ENCODE measurements at regions not wholly inside any gene's neighbourhood (a gene's known extent, or its start where the extent isn't known, plus 50 kb on each side); places are given as distances from the start of the nearest gene placed in this dataset.
"Not testable (repeated sequence)": the region's sequence is repeated elsewhere in the genome, so short reads cannot be mapped to it uniquely, and the experiment has no call there.

GRCh38 chr22:40094485-40094884 is 83.2 kb upstream of the TNRC6B start:
- DNase-seq = peak in 2 of 3 donors; percentile 60 to 67
- 0% methylated on average over 1 of the region's 1 CpG for WGBS (ENCODE audit: insufficient coverage)
- Histone ChIP-seq H3K27me3 (replicated peaks in 2 of 5; ENCODE audit: control insufficient read depth in 4 of 5, insufficient read depth in 5 of 5, low read length in 4 of 5) (no peaks in the 10 kb centered on the region), H3K4me3 (ENCODE audit: control insufficient read depth in 1 of 7, extremely low read depth in 1 of 7, insufficient read depth in 4 of 7, low read depth in 2 of 7, low read length in 6 of 7) (peak overlapping the region in 2 of 7 experiments; percentile 45 to 64), H3K9me3 (ENCODE audit: control extremely low read depth in 1 of 5, control insufficient read depth in 4 of 5, insufficient read depth in 2 of 5, low read depth in 1 of 5, low read length in 4 of 5) (peaks cover 0 to 3% (median 0%) of the 10 kb centered on the region in 5 experiments), H3K4me1 (ENCODE audit: control extremely low read depth in 1 of 4, control insufficient read depth in 4 of 4, insufficient read depth in 4 of 4, low read length in 3 of 4) (peaks cover 10 to 29% (median 11%) of the 10 kb centered on the region in 4 experiments), H3K27ac (ENCODE audit: insufficient read depth in 1 of 2, low read depth in 1 of 2, low read length in 2 of 2, poor library complexity in 1 of 2, severe bottlenecking in 2 of 2) (peak overlapping the region in 1 of 2 experiments; percentile 29), H3K36me3 (ENCODE audit: control insufficient read depth in 4 of 4, insufficient read depth in 4 of 4, low read length in 3 of 4) (no peaks in the 10 kb centered on the region)
- POLR2A ChIA-PET = no interaction called here
- CTCF ChIA-PET = interaction anchor here (1.0 kb wide), 1 partner anchor 85 kb away, joined by 3 read pairs; no protein-coding TSS in a partner anchor

- H3K27ac ChIP-seq (ENCODE audit: insufficient read depth in 1 of 2, low read depth in 1 of 2, low read length in 2 of 2, poor library complexity in 1 of 2, severe bottlenecking in 2 of 2); POLR2A ChIA-PET; H3K36me3 ChIP-seq (ENCODE audit: control insufficient read depth in 4 of 4, insufficient read depth in 4 of 4, low read length in 3 of 4); DNase-seq; H3K4me3 ChIP-seq (ENCODE audit: control insufficient read depth in 1 of 7, extremely low read depth in 1 of 7, insufficient read depth in 4 of 7, low read depth in 2 of 7, low read length in 6 of 7); H3K27me3 ChIP-seq (replicated peaks in 2 of 5; ENCODE audit: control insufficient read depth in 4 of 5, insufficient read depth in 5 of 5, low read length in 4 of 5); H3K4me1 ChIP-seq (ENCODE audit: control extremely low read depth in 1 of 4, control insufficient read depth in 4 of 4, insufficient read depth in 4 of 4, low read length in 3 of 4); H3K9me3 ChIP-seq (ENCODE audit: control extremely low read depth in 1 of 5, control insufficient read depth in 4 of 5, insufficient read depth in 2 of 5, low read depth in 1 of 5, low read length in 4 of 5): not testable (repeated sequence)
- WGBS (ENCODE audit: insufficient coverage) = no CpG with 5 or more reads among the region's 7 CpGs
- CTCF ChIA-PET = interaction anchor here (1.0 kb wide), 1 partner anchor 10 kb away, joined by 3 read pairs; no protein-coding TSS in a partner anchor
Observed at GRCh38 chr22:40099887-40100286, 77.8 kb upstream of the TNRC6B start.

- H3K27me3 ChIP-seq (replicated peaks in 2 of 5; ENCODE audit: control insufficient read depth in 4 of 5, insufficient read depth in 5 of 5, low read length in 4 of 5) = no peaks in the 10 kb centered on the region
- ChIA-PET POLR2A (no interaction called here), CTCF (no interaction called here)
- H3K36me3 ChIP-seq (ENCODE audit: control insufficient read depth in 4 of 4, insufficient read depth in 4 of 4, low read length in 3 of 4) = no peaks in the 10 kb centered on the region
- no peak overlapping the region for H3K27ac ChIP-seq (ENCODE audit: insufficient read depth in 1 of 2, low read depth in 1 of 2, low read length in 2 of 2, poor library complexity in 1 of 2, severe bottlenecking in 2 of 2)
- no peak overlapping the region for H3K4me3 ChIP-seq (ENCODE audit: control insufficient read depth in 1 of 7, extremely low read depth in 1 of 7, insufficient read depth in 4 of 7, low read depth in 2 of 7, low read length in 6 of 7)
- no peak for DNase-seq
- WGBS (ENCODE audit: insufficient coverage) = 100% methylated on average over 1 of the region's 3 CpGs
- peaks cover 10 to 24% (median 15%) of the 10 kb centered on the region in 4 experiments for H3K4me1 ChIP-seq (ENCODE audit: control extremely low read depth in 1 of 4, control insufficient read depth in 4 of 4, insufficient read depth in 4 of 4, low read length in 3 of 4)
- no peaks in the 10 kb centered on the region for H3K9me3 ChIP-seq (ENCODE audit: control extremely low read depth in 1 of 5, control insufficient read depth in 4 of 5, insufficient read depth in 2 of 5, low read depth in 1 of 5, low read length in 4 of 5)
Observed at GRCh38 chr22:40105755-40106154, 72.0 kb upstream of the TNRC6B start.

GRCh38 chr22:40107244-40107643 is 70.5 kb upstream of the TNRC6B start:
- CTCF ChIA-PET = interaction anchor here (0.5 to 2.6 kb wide), 4 partner anchors 11 to 56 kb away, joined by 3 to 11 read pairs (median 4); no protein-coding TSS in a partner anchor
- peak overlapping the region in 6 of 7 experiments; percentile 36 to 77 (median 51) for H3K4me3 ChIP-seq (ENCODE audit: control insufficient read depth in 1 of 7, extremely low read depth in 1 of 7, insufficient read depth in 4 of 7, low read depth in 2 of 7, low read length in 6 of 7)
- H3K4me1 ChIP-seq (ENCODE audit: control extremely low read depth in 1 of 4, control insufficient read depth in 4 of 4, insufficient read depth in 4 of 4, low read length in 3 of 4) = peaks cover 10 to 32% (median 22%) of the 10 kb centered on the region in 4 experiments
- no CpG with 5 or more reads among the region's 1 CpG for WGBS (ENCODE audit: insufficient coverage)
- no peaks in the 10 kb centered on the region for H3K36me3 ChIP-seq (ENCODE audit: control insufficient read depth in 4 of 4, insufficient read depth in 4 of 4, low read length in 3 of 4)
- H3K27me3 ChIP-seq (replicated peaks in 2 of 5; ENCODE audit: control insufficient read depth in 4 of 5, insufficient read depth in 5 of 5, low read length in 4 of 5) = no peaks in the 10 kb centered on the region
- no peaks in the 10 kb centered on the region for H3K9me3 ChIP-seq (ENCODE audit: control extremely low read depth in 1 of 5, control insufficient read depth in 4 of 5, insufficient read depth in 2 of 5, low read depth in 1 of 5, low read length in 4 of 5)
- POLR2A ChIA-PET = no interaction called here
- H3K27ac ChIP-seq (ENCODE audit: insufficient read depth in 1 of 2, low read depth in 1 of 2, low read length in 2 of 2, poor library complexity in 1 of 2, severe bottlenecking in 2 of 2) = peak overlapping the region; percentile 57 to 83
- peak in 2 of 3 donors; percentile 28 to 41 for DNase-seq

GRCh38 chr22:40107851-40108378 is 69.8 kb upstream of the TNRC6B start:
- POLR2A ChIA-PET = no interaction called here

GRCh38 chr22:40108396-40108795 is 69.3 kb upstream of the TNRC6B start:
- DNase-seq = no peak
- Histone ChIP-seq H3K4me1 (ENCODE audit: control extremely low read depth in 1 of 4, control insufficient read depth in 4 of 4, insufficient read depth in 4 of 4, low read length in 3 of 4) (peaks cover 10 to 32% (median 22%) of the 10 kb centered on the region in 4 experiments), H3K4me3 (ENCODE audit: control insufficient read depth in 1 of 7, extremely low read depth in 1 of 7, insufficient read depth in 4 of 7, low read depth in 2 of 7, low read length in 6 of 7) (peak overlapping the region in 4 of 7 experiments; percentile 12 to 77 (median 58)), H3K36me3 (ENCODE audit: control insufficient read depth in 4 of 4, insufficient read depth in 4 of 4, low read length in 3 of 4) (no peaks in the 10 kb centered on the region), H3K27me3 (replicated peaks in 2 of 5; ENCODE audit: control insufficient read depth in 4 of 5, insufficient read depth in 5 of 5, low read length in 4 of 5) (no peaks in the 10 kb centered on the region), H3K27ac (ENCODE audit: insufficient read depth in 1 of 2, low read depth in 1 of 2, low read length in 2 of 2, poor library complexity in 1 of 2, severe bottlenecking in 2 of 2) (peak overlapping the region in 1 of 2 experiments; percentile 83), H3K9me3 (ENCODE audit: control extremely low read depth in 1 of 5, control insufficient read depth in 4 of 5, insufficient read depth in 2 of 5, low read depth in 1 of 5, low read length in 4 of 5) (no peaks in the 10 kb centered on the region)
- ChIA-PET CTCF (interaction anchor here (1.4 to 2.6 kb wide), 3 partner anchors 10 to 57 kb away, joined by 3 to 11 read pairs (median 6); no protein-coding TSS in a partner anchor), POLR2A (no interaction called here)

More at GRCh38 chr22:40107851-40108378, 69.8 kb upstream of the TNRC6B start:
- 34% methylated on average over 5 of the region's 6 CpGs for WGBS (ENCODE audit: insufficient coverage)
- H3K4me1 ChIP-seq (ENCODE audit: control extremely low read depth in 1 of 4, control insufficient read depth in 4 of 4, insufficient read depth in 4 of 4, low read length in 3 of 4) = peaks cover 10 to 32% (median 22%) of the 10 kb centered on the region in 4 experiments
- peak overlapping the region in 6 of 7 experiments; percentile 36 to 77 (median 51) for H3K4me3 ChIP-seq (ENCODE audit: control insufficient read depth in 1 of 7, extremely low read depth in 1 of 7, insufficient read depth in 4 of 7, low read depth in 2 of 7, low read length in 6 of 7)
- H3K9me3 ChIP-seq (ENCODE audit: control extremely low read depth in 1 of 5, control insufficient read depth in 4 of 5, insufficient read depth in 2 of 5, low read depth in 1 of 5, low read length in 4 of 5) = no peaks in the 10 kb centered on the region
- CTCF ChIA-PET = interaction anchor here (0.5 to 2.6 kb wide), 4 partner anchors 10 to 57 kb away, joined by 3 to 11 read pairs (median 4); no protein-coding TSS in a partner anchor
- no peaks in the 10 kb centered on the region for H3K27me3 ChIP-seq (replicated peaks in 2 of 5; ENCODE audit: control insufficient read depth in 4 of 5, insufficient read depth in 5 of 5, low read length in 4 of 5)
- peak in 2 of 3 donors; percentile 21 to 39 for DNase-seq
- peak overlapping the region; percentile 57 to 83 for H3K27ac ChIP-seq (ENCODE audit: insufficient read depth in 1 of 2, low read depth in 1 of 2, low read length in 2 of 2, poor library complexity in 1 of 2, severe bottlenecking in 2 of 2)
- no peaks in the 10 kb centered on the region for H3K36me3 ChIP-seq (ENCODE audit: control insufficient read depth in 4 of 4, insufficient read depth in 4 of 4, low read length in 3 of 4)

- CTCF ChIA-PET = interaction anchor here (1.4 to 2.6 kb wide), 2 partner anchors 9 kb away, joined by 3 to 11 read pairs; no protein-coding TSS in a partner anchor
- H3K9me3 ChIP-seq (ENCODE audit: control extremely low read depth in 1 of 5, control insufficient read depth in 4 of 5, insufficient read depth in 2 of 5, low read depth in 1 of 5, low read length in 4 of 5); POLR2A ChIA-PET; H3K27me3 ChIP-seq (replicated peaks in 2 of 5; ENCODE audit: control insufficient read depth in 4 of 5, insufficient read depth in 5 of 5, low read length in 4 of 5); H3K27ac ChIP-seq (ENCODE audit: insufficient read depth in 1 of 2, low read depth in 1 of 2, low read length in 2 of 2, poor library complexity in 1 of 2, severe bottlenecking in 2 of 2); H3K36me3 ChIP-seq (ENCODE audit: control insufficient read depth in 4 of 4, insufficient read depth in 4 of 4, low read length in 3 of 4); H3K4me3 ChIP-seq (ENCODE audit: control insufficient read depth in 1 of 7, extremely low read depth in 1 of 7, insufficient read depth in 4 of 7, low read depth in 2 of 7, low read length in 6 of 7); DNase-seq: not testable (repeated sequence)
- whole genome bisulfite sequencing (ENCODE audit: insufficient coverage) = no CpG with 5 or more reads among the region's 5 CpGs
- H3K4me1 ChIP-seq (ENCODE audit: control extremely low read depth in 1 of 4, control insufficient read depth in 4 of 4, insufficient read depth in 4 of 4, low read length in 3 of 4) = peaks cover 10 to 32% (median 22%) of the 10 kb centered on the region in 4 experiments
Observed at GRCh38 chr22:40108926-40109325, 68.8 kb upstream of the TNRC6B start.

Measured in common myeloid progenitor, CD34-positive (primary cell).